Effector memory CD8-positive, alpha-beta T cell (primary cell): ENCODE measurements at regions not wholly inside any gene's neighbourhood (a gene's known extent, or its start where the extent isn't known, plus 50 kb on each side); places are given as distances from the start of the nearest gene placed in this dataset.
"Not testable (repeated sequence)": the region's sequence is repeated elsewhere in the genome, so short reads cannot be mapped to it uniquely, and the experiment has no call there.

Experiments
- ATAC-seq: fragments of 150-1000 bp; cut with Tn5 transposase; replicated peaks from 2 replicates; pipeline ENCODE4 v1.10.0; 2021; ENCODE audit warnings: mild to moderate bottlenecking, moderate library complexity
- DNase-seq, 3 experiments: peaks; one replicate each; pipeline ENCODE4 v3.0.0; 2021
- H3K27ac Mint-ChIP-seq, 2 donors: one replicate each; pipeline ENCODE4 v1.8.0; 2022; ENCODE audit warnings: mild to moderate bottlenecking in 2 of 2, mixed read lengths in 2 of 2, moderate library complexity in 2 of 2
- H3K27me3 Mint-ChIP-seq, 2 donors: one replicate each; pipeline ENCODE4 v1.8.0; 2022; ENCODE audit warnings: mixed read lengths in 2 of 2
- H3K36me3 Mint-ChIP-seq: one replicate; pipeline ENCODE4 v1.8.0; 2022; ENCODE audit warnings: mild to moderate bottlenecking, moderate library complexity, mixed read lengths; ENCODE audit not compliant: insufficient read depth
- H3K4me1 Mint-ChIP-seq, 2 donors: one replicate each; pipeline ENCODE4 v1.8.0; 2022; ENCODE audit warnings: low read depth in 2 of 2, mixed read lengths in 2 of 2
- H3K4me3 Mint-ChIP-seq, 2 donors: one replicate each; pipeline ENCODE4 v1.8.0; 2022; ENCODE audit warnings: mild to moderate bottlenecking in 2 of 2, mixed read lengths in 2 of 2, moderate library complexity in 2 of 2
- H3K9me3 Mint-ChIP-seq, 2 donors: one replicate each; pipeline ENCODE4 v1.8.0; 2022; ENCODE audit warnings: mixed read lengths in 2 of 2

- ATAC-seq (no peak), DNase-seq (no peak)
- no peaks in the 10 kb centered on the region for H3K4me1 Mint-ChIP-seq
- H3K9me3 Mint-ChIP-seq = peaks cover 0 to 1% of the 10 kb centered on the region in 2 donors
- H3K27me3 Mint-ChIP-seq = no peaks in the 10 kb centered on the region
- H3K4me3 Mint-ChIP-seq = no peak overlapping the region
- H3K36me3 Mint-ChIP-seq = no peaks in the 10 kb centered on the region
- no peak overlapping the region for H3K27ac Mint-ChIP-seq
Measured at GRCh38 chr6:121616406-121616805, 181.0 kb downstream of the GJA1 start.

- DNase-seq = no peak
- H3K4me3 Mint-ChIP-seq = no peak overlapping the region
- no peaks in the 10 kb centered on the region for H3K4me1 Mint-ChIP-seq
- H3K9me3 Mint-ChIP-seq = peaks cover 3 to 8% of the 10 kb centered on the region in 2 donors
- H3K36me3 Mint-ChIP-seq = no peaks in the 10 kb centered on the region
- ATAC-seq = no peak
- H3K27me3 Mint-ChIP-seq = no peaks in the 10 kb centered on the region
- H3K27ac Mint-ChIP-seq = no peak overlapping the region
Measured at GRCh38 chr6:121617388-121617787, 181.9 kb downstream of the GJA1 start.

GRCh38 chr6:121619013-121619412 is 183.6 kb downstream of the GJA1 start:
- no peaks in the 10 kb centered on the region for H3K36me3 Mint-ChIP-seq
- no peak overlapping the region for H3K27ac Mint-ChIP-seq
- no peak overlapping the region for H3K4me3 Mint-ChIP-seq
- H3K9me3 Mint-ChIP-seq = peaks cover 6 to 9% of the 10 kb centered on the region in 2 donors
- DNase-seq (no peak), ATAC-seq (no peak)
- H3K27me3 Mint-ChIP-seq = no peaks in the 10 kb centered on the region
- no peaks in the 10 kb centered on the region for H3K4me1 Mint-ChIP-seq

- H3K9me3 Mint-ChIP-seq = peaks cover 9 to 10% of the 10 kb centered on the region in 2 donors
- DNase-seq (no peak), ATAC-seq (no peak)
- no peaks in the 10 kb centered on the region for H3K27me3 Mint-ChIP-seq
- no peak overlapping the region for H3K27ac Mint-ChIP-seq
- no peaks in the 10 kb centered on the region for H3K36me3 Mint-ChIP-seq
- H3K4me1 Mint-ChIP-seq = no peaks in the 10 kb centered on the region
- no peak overlapping the region for H3K4me3 Mint-ChIP-seq
Measured at GRCh38 chr6:121619987-121620740, 184.7 kb downstream of the GJA1 start.

- Mint-ChIP-seq H3K27ac (no peak overlapping the region), H3K27me3 (no peaks in the 10 kb centered on the region), H3K4me3 (no peak overlapping the region), H3K9me3 (peaks cover 0 to 8% of the 10 kb centered on the region in 2 donors), H3K36me3 (no peaks in the 10 kb centered on the region), H3K4me1 (no peaks in the 10 kb centered on the region)
- ATAC-seq = no peak
- DNase-seq = no peak
Measured at GRCh38 chr6:121627761-121628160, 192.3 kb downstream of the GJA1 start.

GRCh38 chr6:121630716-121631115 is 195.3 kb downstream of the GJA1 start:
- Mint-ChIP-seq H3K36me3 (no peaks in the 10 kb centered on the region), H3K4me1 (no peaks in the 10 kb centered on the region), H3K27me3 (no peaks in the 10 kb centered on the region), H3K9me3 (peaks cover 0 to 3% of the 10 kb centered on the region in 2 donors), H3K4me3 (no peak overlapping the region), H3K27ac (no peak overlapping the region)
- ATAC-seq (no peak), DNase-seq (no peak)

GRCh38 chr6:121631752-121632151 is 196.3 kb downstream of the GJA1 start:
- not testable (repeated sequence) for H3K27me3 Mint-ChIP-seq, H3K36me3 Mint-ChIP-seq, H3K4me3 Mint-ChIP-seq, DNase-seq, H3K4me1 Mint-ChIP-seq, H3K27ac Mint-ChIP-seq, H3K9me3 Mint-ChIP-seq, ATAC-seq

GRCh38 chr6:121633309-121633708 is 197.9 kb downstream of the GJA1 start:
- H3K9me3 Mint-ChIP-seq = peaks cover 0 to 3% of the 10 kb centered on the region in 2 donors
- no peaks in the 10 kb centered on the region for H3K27me3 Mint-ChIP-seq
- H3K27ac Mint-ChIP-seq = no peak overlapping the region
- ATAC-seq = no peak
- H3K4me3 Mint-ChIP-seq = no peak overlapping the region
- no peak for DNase-seq
- no peaks in the 10 kb centered on the region for H3K4me1 Mint-ChIP-seq
- H3K36me3 Mint-ChIP-seq = no peaks in the 10 kb centered on the region

GRCh38 chr6:121634586-121634985 is 199.1 kb downstream of the GJA1 start:
- not testable (repeated sequence) for H3K4me3 Mint-ChIP-seq

GRCh38 chr6:121635355-121635754 is 199.9 kb downstream of the GJA1 start:
- no peak overlapping the region for H3K27ac Mint-ChIP-seq
- no peaks in the 10 kb centered on the region for H3K4me1 Mint-ChIP-seq
- H3K27me3 Mint-ChIP-seq = no peaks in the 10 kb centered on the region
- ATAC-seq (no peak), DNase-seq (no peak)
- no peaks in the 10 kb centered on the region for H3K36me3 Mint-ChIP-seq
- H3K9me3 Mint-ChIP-seq = peaks cover 0 to 3% of the 10 kb centered on the region in 2 donors
- H3K4me3 Mint-ChIP-seq = no peak overlapping the region

More at GRCh38 chr6:121634586-121634985, 199.1 kb downstream of the GJA1 start:
- ATAC-seq, DNase-seq, H3K4me1 Mint-ChIP-seq, H3K36me3 Mint-ChIP-seq, H3K9me3 Mint-ChIP-seq, H3K27ac Mint-ChIP-seq, H3K27me3 Mint-ChIP-seq: not testable (repeated sequence)

GRCh38 chr6:121636217-121636616 is 200.8 kb downstream of the GJA1 start:
- not testable (repeated sequence) for ATAC-seq, H3K27me3 Mint-ChIP-seq, DNase-seq, H3K4me1 Mint-ChIP-seq, H3K4me3 Mint-ChIP-seq, H3K27ac Mint-ChIP-seq, H3K9me3 Mint-ChIP-seq, H3K36me3 Mint-ChIP-seq

- H3K27me3 Mint-ChIP-seq = no peaks in the 10 kb centered on the region
- H3K9me3 Mint-ChIP-seq = peaks cover 0 to 3% of the 10 kb centered on the region in 2 donors
- H3K36me3 Mint-ChIP-seq = no peaks in the 10 kb centered on the region
- no peak overlapping the region for H3K4me3 Mint-ChIP-seq
- H3K4me1 Mint-ChIP-seq = no peaks in the 10 kb centered on the region
- ATAC-seq (no peak), DNase-seq (no peak)
- no peak overlapping the region for H3K27ac Mint-ChIP-seq
Measured at GRCh38 chr6:121639021-121639420, 203.6 kb downstream of the GJA1 start.

GRCh38 chr6:121641158-121641557 is 205.7 kb downstream of the GJA1 start:
- Mint-ChIP-seq H3K4me1 (no peaks in the 10 kb centered on the region), H3K36me3 (no peaks in the 10 kb centered on the region), H3K9me3 (peaks cover 0 to 3% of the 10 kb centered on the region in 2 donors), H3K27me3 (no peaks in the 10 kb centered on the region), H3K27ac (no peak overlapping the region), H3K4me3 (no peak overlapping the region)
- DNase-seq (no peak), ATAC-seq (no peak)

- ATAC-seq (no peak), DNase-seq (no peak)
- H3K4me3 Mint-ChIP-seq = no peak overlapping the region
- peaks cover 0 to 2% of the 10 kb centered on the region in 2 donors for H3K9me3 Mint-ChIP-seq
- no peaks in the 10 kb centered on the region for H3K4me1 Mint-ChIP-seq
- no peak overlapping the region for H3K27ac Mint-ChIP-seq
- no peaks in the 10 kb centered on the region for H3K36me3 Mint-ChIP-seq
- no peaks in the 10 kb centered on the region for H3K27me3 Mint-ChIP-seq
Measured at GRCh38 chr6:121645100-121645745, 209.8 kb downstream of the GJA1 start.
